Brain microvascular endothelial cell (primary cell): ENCODE measurements at regions not wholly inside any gene's neighbourhood (a gene's known extent, or its start where the extent isn't known, plus 50 kb on each side); places are given as distances from the start of the nearest gene placed in this dataset.
"Not testable (repeated sequence)": the region's sequence is repeated elsewhere in the genome, so short reads cannot be mapped to it uniquely, and the experiment has no call there.

Experiments
- DNase-seq: peaks from one replicate; pipeline ENCODE4 v3.0.0-alpha.2; 2020
- H3K27ac ChIP-seq: fragments of 250-450 bp; sonication (Bioruptor Pico); 2 replicates; pipeline ENCODE4 v1.5.1; 2020; ENCODE audit warnings: mild to moderate bottlenecking, moderate library complexity
- H3K27me3 ChIP-seq: fragments of 250-450 bp; sonication (Bioruptor Pico); replicated peaks from 2 replicates; pipeline ENCODE4 v1.5.1; 2020; ENCODE audit warnings: mild to moderate bottlenecking
- H3K36me3 ChIP-seq: fragments of 250-450 bp; sonication (Bioruptor Pico); replicated peaks from 2 replicates; pipeline ENCODE4 v1.5.1; 2020; ENCODE audit warnings: mild to moderate bottlenecking
- H3K4me3 ChIP-seq: 2 replicates; pipeline ENCODE4 v1.5.1; 2011; ENCODE audit warnings: low read depth, mild to moderate bottlenecking, control low read depth, low read length, moderate library complexity
- CTCF ChIP-seq: IDR thresholded peaks from 2 replicates; pipeline ENCODE4 v1.5.1; 2011; ENCODE audit warnings: low read depth, mild to moderate bottlenecking, moderate library complexity, low read length, control low read depth, inconsistent platforms; ENCODE audit errors: missing control alignments
- in situ Hi-C: cut with HindIII; loops from 2 replicates; pipeline ENCODE4 v1.10.0; 2017; ENCODE audit warnings: low sequenced_read_pairs, low pct_ligation_motif_present

GRCh38 chr2:37573451-37574388 lies 97.7 kb downstream of the CDC42EP3 start:
- peak; percentile 53 for DNase-seq
- Histone ChIP-seq H3K27me3 (no peaks in the 10 kb centered on the region), H3K27ac (peak overlapping the region; percentile 87), H3K36me3 (no peaks in the 10 kb centered on the region), H3K4me3 (no peak overlapping the region)
- no peak for TF ChIP-seq CTCF
- in situ Hi-C loops: no loop called here

DNA sequence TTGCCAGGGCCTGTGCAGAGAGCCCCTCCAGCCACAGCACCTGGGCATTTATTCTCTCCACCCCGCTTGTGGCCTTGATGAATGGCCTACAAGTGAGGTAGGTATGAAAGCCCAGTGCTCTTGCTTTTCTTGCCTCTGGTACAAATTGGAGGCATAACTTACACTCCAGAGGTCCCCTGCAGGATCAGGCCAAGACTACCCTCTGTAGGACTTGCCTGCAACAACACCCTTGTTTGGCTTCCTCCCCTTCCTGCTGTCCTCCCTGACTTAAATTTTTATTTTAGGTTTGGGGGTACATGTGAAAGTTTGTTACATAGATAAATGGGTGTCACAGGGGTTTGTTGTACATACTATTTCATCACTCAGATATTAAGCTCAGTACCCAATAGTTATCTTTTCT lies 95.7 kb downstream of the CDC42EP3 start:
- Histone ChIP-seq H3K4me3 (no peak overlapping the region), H3K36me3 (no peaks in the 10 kb centered on the region), H3K27ac (no peak overlapping the region), H3K27me3 (no peaks in the 10 kb centered on the region)
- no peak for DNase-seq
- in situ Hi-C loops: no loop called here
- peak; percentile 41 for TF ChIP-seq CTCF

GRCh38 chr2:37576194-37576593 lies 95.2 kb downstream of the CDC42EP3 start:
- in situ Hi-C loops, H3K27ac ChIP-seq, H3K36me3 ChIP-seq, DNase-seq, H3K27me3 ChIP-seq, H3K4me3 ChIP-seq: not testable (repeated sequence)

DNA sequence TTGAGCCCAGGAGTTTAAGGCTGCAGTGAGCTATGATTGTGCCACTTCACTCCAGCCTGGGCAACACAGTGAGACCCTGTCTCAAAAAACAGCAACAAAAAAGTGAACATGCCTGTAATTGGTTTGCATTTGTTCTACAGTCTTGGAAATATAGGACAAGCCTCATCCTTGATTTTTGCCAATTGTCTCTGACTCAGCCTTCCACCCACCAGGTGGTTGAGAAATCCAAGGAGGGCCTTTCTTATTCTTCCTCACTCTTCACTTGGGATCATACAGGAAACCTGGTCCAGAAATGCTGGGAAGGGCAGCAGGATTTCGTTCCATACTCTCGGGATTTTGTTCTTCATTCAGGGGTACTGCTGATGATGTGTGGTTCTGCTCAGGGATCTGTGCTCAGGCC lies 94.6 kb downstream of the CDC42EP3 start:
- H3K36me3 ChIP-seq: no peaks in the 10 kb centered on the region
- H3K27ac ChIP-seq: no peak overlapping the region
- H3K27me3 ChIP-seq: no peaks in the 10 kb centered on the region
- in situ Hi-C loops: no loop called here
- no peak for DNase-seq
- no peak for TF ChIP-seq CTCF
- no peak overlapping the region for H3K4me3 ChIP-seq

DNA sequence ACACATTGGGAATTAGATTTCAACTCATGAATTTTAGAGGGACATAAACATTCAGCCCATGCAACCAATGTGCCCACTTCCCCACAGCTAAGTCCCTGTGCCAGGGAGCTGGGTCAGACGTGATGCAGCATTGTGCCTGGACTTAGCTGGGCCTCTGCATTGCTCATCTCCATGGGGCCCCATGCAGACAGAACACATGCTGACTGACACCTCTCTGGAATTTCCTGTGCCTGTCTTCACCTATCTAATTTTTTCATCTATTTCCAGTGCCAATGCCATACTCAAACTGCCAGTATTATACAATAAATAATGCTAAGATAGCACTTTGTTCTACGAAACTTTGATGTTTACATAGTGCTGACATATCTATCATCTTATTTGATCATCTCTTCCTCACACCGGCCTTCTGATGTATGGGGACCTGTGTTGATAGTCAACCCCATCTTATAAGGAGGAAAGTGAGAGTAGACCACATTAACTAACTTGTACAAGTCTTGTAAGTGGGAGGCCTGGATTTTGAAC lies 92.2 kb downstream of the CDC42EP3 start:
- in situ Hi-C loops: no loop called here
- Histone ChIP-seq H3K36me3 (no peaks in the 10 kb centered on the region), H3K27ac (no peak overlapping the region), H3K27me3 (no peaks in the 10 kb centered on the region), H3K4me3 (no peak overlapping the region)
- TF ChIP-seq CTCF: no peak
- DNase-seq: no peak

DNA sequence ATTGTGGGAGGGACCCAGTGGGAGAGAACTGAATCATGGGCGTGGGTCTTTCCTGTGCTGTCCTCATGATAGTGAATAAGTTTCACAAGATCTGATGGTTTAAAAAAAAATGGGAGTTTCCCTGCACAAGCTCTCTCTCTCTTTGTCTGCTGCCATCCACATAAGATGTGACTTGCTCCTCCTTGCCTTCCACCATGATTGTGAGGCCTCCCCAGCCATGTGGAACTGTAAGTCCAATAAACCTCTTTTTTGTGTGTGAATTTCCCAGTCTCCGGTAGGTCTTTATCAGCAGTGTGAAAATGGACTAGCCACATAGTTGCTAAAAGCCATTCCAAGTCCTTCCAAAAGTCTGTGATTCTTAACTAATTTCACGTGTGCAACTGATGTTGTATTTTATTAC lies 91.5 kb downstream of the CDC42EP3 start:
- H3K36me3 ChIP-seq, in situ Hi-C loops, H3K4me3 ChIP-seq, H3K27me3 ChIP-seq, H3K27ac ChIP-seq, DNase-seq: not testable (repeated sequence)
